ENCODE measurements at regions not wholly inside any gene's neighbourhood (a gene's known extent, or its start where the extent isn't known, plus 50 kb on each side); places are given as distances from the start of the nearest gene placed in this dataset.
"Not testable (repeated sequence)": the region's sequence is repeated elsewhere in the genome, so short reads cannot be mapped to it uniquely, and the experiment has no call there.

GRCh38 chr4:83905952-83906351 is 370.0 kb downstream of the GPAT3 start:
- peak; percentile 35 for FAIRE-seq
- DNase-seq (ENCODE audit: insufficient read length, low spot score): no peak
- peak; percentile 48 for TF ChIP-seq CTCF (IDR thresholded peaks at IDR 0.05; ENCODE audit: insufficient read depth, missing control alignments)

- not testable (repeated sequence) for FAIRE-seq; DNase-seq (ENCODE audit: insufficient read length, low spot score)
These were observed 367.8 kb downstream of the GPAT3 start for GRCh38 chr4:83903740-83904139.

GRCh38 chr4:83894831-83895230 is 358.9 kb downstream of the GPAT3 start:
- DNase-seq (ENCODE audit: insufficient read length, low spot score) (no peak), FAIRE-seq (no peak)
- TF ChIP-seq CTCF (IDR thresholded peaks at IDR 0.05; ENCODE audit: insufficient read depth, missing control alignments): no peak

- FAIRE-seq: no peak
These were observed 354.9 kb downstream of the GPAT3 start for GRCh38 chr4:83890816-83891215.

GRCh38 chr4:83890231-83890630 is 354.3 kb downstream of the GPAT3 start:
- DNase-seq (ENCODE audit: insufficient read length, low spot score) (no peak), FAIRE-seq (no peak)
- TF ChIP-seq CTCF (IDR thresholded peaks at IDR 0.05; ENCODE audit: insufficient read depth, missing control alignments): no peak

More at GRCh38 chr4:83890816-83891215, 354.9 kb downstream of the GPAT3 start:
- no peak for DNase-seq (ENCODE audit: insufficient read length, low spot score)
- TF ChIP-seq CTCF (IDR thresholded peaks at IDR 0.05; ENCODE audit: insufficient read depth, missing control alignments): no peak

- FAIRE-seq (no peak), DNase-seq (ENCODE audit: insufficient read length, low spot score) (no peak)
- no peak for TF ChIP-seq CTCF (IDR thresholded peaks at IDR 0.05; ENCODE audit: insufficient read depth, missing control alignments)
These were observed 353.9 kb downstream of the GPAT3 start for GRCh38 chr4:83889802-83890201.

- no peak for TF ChIP-seq CTCF (IDR thresholded peaks at IDR 0.05; ENCODE audit: insufficient read depth, missing control alignments)
- FAIRE-seq (peak; percentile 58), DNase-seq (ENCODE audit: insufficient read length, low spot score) (no peak)
These were observed 349.6 kb downstream of the GPAT3 start for GRCh38 chr4:83885256-83886182.
